GM18858 (cell line): ENCODE measurements at regions not wholly inside any gene's neighbourhood (a gene's known extent, or its start where the extent isn't known, plus 50 kb on each side); places are given as distances from the start of the nearest gene placed in this dataset.
"Not testable (repeated sequence)": the region's sequence is repeated elsewhere in the genome, so short reads cannot be mapped to it uniquely, and the experiment has no call there.

Experiments
- ATAC-seq: cut with Tn5 transposase; IDR thresholded peaks from one replicate; pipeline ENCODE4 v1.9.1; 2021; ENCODE audit not compliant: unreplicated experiment

- not testable (repeated sequence) for ATAC-seq
Observed at GRCh38 chr6:75031102-75031501, 174.8 kb downstream of the COL12A1 start.

- ATAC-seq, result no peak
Observed at GRCh38 chr6:75029333-75029732, 176.5 kb downstream of the COL12A1 start.

- ATAC-seq, result no peak
Observed at GRCh38 chr6:75025371-75025770, 180.5 kb downstream of the COL12A1 start.

GRCh38 chr6:75024828-75025227 lies 181.0 kb downstream of the COL12A1 start:
- ATAC-seq, result no peak

- no peak for ATAC-seq
Observed at GRCh38 chr6:75023634-75024033, 182.2 kb downstream of the COL12A1 start.

GRCh38 chr6:75020971-75021370 lies 184.9 kb downstream of the COL12A1 start:
- ATAC-seq, result no peak

- ATAC-seq, result no peak
Observed at GRCh38 chr6:75020376-75020775, 185.5 kb downstream of the COL12A1 start.

- ATAC-seq, result no peak
Observed at GRCh38 chr6:75012018-75012417, 193.8 kb downstream of the COL12A1 start.

- ATAC-seq, result not testable (repeated sequence)
Observed at GRCh38 chr6:75003984-75004383, 201.9 kb downstream of the COL12A1 start.

GRCh38 chr6:74997646-74998045 lies 208.2 kb downstream of the COL12A1 start:
- ATAC-seq, result no peak

- ATAC-seq, result no peak
Observed at GRCh38 chr6:74993136-74993535, 212.7 kb downstream of the COL12A1 start.

GRCh38 chr6:74991573-74992332 lies 214.1 kb downstream of the COL12A1 start:
- no peak for ATAC-seq

GRCh38 chr6:74979065-74979766 lies 226.6 kb downstream of the COL12A1 start:
- ATAC-seq, result no peak

- ATAC-seq, result no peak
Observed at GRCh38 chr6:74976701-74977100, 229.2 kb downstream of the COL12A1 start.

- ATAC-seq, result no peak
Observed at GRCh38 chr6:74976026-74976425, 229.8 kb downstream of the COL12A1 start.

- no peak for ATAC-seq
Observed at GRCh38 chr6:74973591-74973990, 232.3 kb downstream of the COL12A1 start.

GRCh38 chr6:74971633-74972032 lies 234.2 kb downstream of the COL12A1 start:
- no peak for ATAC-seq

- no peak for ATAC-seq
Observed at GRCh38 chr6:74969591-74970267, 236.1 kb downstream of the COL12A1 start.

- ATAC-seq, result no peak
Observed at GRCh38 chr6:74967821-74968220, 238.0 kb downstream of the COL12A1 start.

- no peak for ATAC-seq
Observed at GRCh38 chr6:74966712-74967111, 239.1 kb downstream of the COL12A1 start.

- ATAC-seq, result no peak
Observed at GRCh38 chr6:74964871-74965441, 240.9 kb downstream of the COL12A1 start.
